HG02610 (cell line): ENCODE measurements at regions not wholly inside any gene's neighbourhood (a gene's known extent, or its start where the extent isn't known, plus 50 kb on each side); places are given as distances from the start of the nearest gene placed in this dataset.
"Not testable (repeated sequence)": the region's sequence is repeated elsewhere in the genome, so short reads cannot be mapped to it uniquely, and the experiment has no call there.

Experiments
- ATAC-seq: cut with Tn5 transposase; IDR thresholded peaks from one replicate; pipeline ENCODE4 v1.9.1; 2021; ENCODE audit warnings: mild to moderate bottlenecking, moderate library complexity; ENCODE audit not compliant: unreplicated experiment

- ATAC-seq: no peak
Observed at GRCh38 chr5:86129009-86129408, 488.7 kb upstream of the COX7C start.

GRCh38 chr5:86137297-86137696 is 480.4 kb upstream of the COX7C start:
- ATAC-seq: no peak

GRCh38 chr5:86143837-86144236 is 473.9 kb upstream of the COX7C start:
- no peak for ATAC-seq

- ATAC-seq: no peak
Observed at GRCh38 chr5:86152988-86153560, 464.7 kb upstream of the COX7C start.

GRCh38 chr5:86155796-86156195 is 461.9 kb upstream of the COX7C start:
- ATAC-seq: no peak

GRCh38 chr5:86170194-86170593 is 447.5 kb upstream of the COX7C start:
- ATAC-seq: no peak

GRCh38 chr5:86175224-86175623 is 442.5 kb upstream of the COX7C start:
- peak; percentile 97 for ATAC-seq

GRCh38 chr5:86199287-86199686 is 418.5 kb upstream of the COX7C start:
- ATAC-seq: no peak

- ATAC-seq: no peak
Observed at GRCh38 chr5:86228147-86228546, 389.6 kb upstream of the COX7C start.

- ATAC-seq: no peak
Observed at GRCh38 chr5:86232246-86232645, 385.5 kb upstream of the COX7C start.

- ATAC-seq: no peak
Observed at GRCh38 chr5:86244153-86244552, 373.6 kb upstream of the COX7C start.

GRCh38 chr5:86257871-86258270 is 359.9 kb upstream of the COX7C start:
- ATAC-seq: no peak

- ATAC-seq: not testable (repeated sequence)
Observed at GRCh38 chr5:86284400-86285190, 333.1 kb upstream of the COX7C start.

GRCh38 chr5:86287437-86287836 is 330.3 kb upstream of the COX7C start:
- ATAC-seq: not testable (repeated sequence)

- not testable (repeated sequence) for ATAC-seq
Observed at GRCh38 chr5:86289786-86290185, 328.0 kb upstream of the COX7C start.

GRCh38 chr5:86292811-86293210 is 324.9 kb upstream of the COX7C start:
- not testable (repeated sequence) for ATAC-seq

GRCh38 chr5:86302643-86303042 is 315.1 kb upstream of the COX7C start:
- ATAC-seq: not testable (repeated sequence)

GRCh38 chr5:86305050-86305449 is 312.7 kb upstream of the COX7C start:
- ATAC-seq: peak; percentile 77

- no peak for ATAC-seq
Observed at GRCh38 chr5:86314951-86315350, 302.8 kb upstream of the COX7C start.

- ATAC-seq: no peak
Observed at GRCh38 chr5:86320266-86320665, 297.5 kb upstream of the COX7C start.

GRCh38 chr5:86329318-86329717 is 288.4 kb upstream of the COX7C start:
- no peak for ATAC-seq

- ATAC-seq: no peak
Observed at GRCh38 chr5:86330736-86331135, 287.0 kb upstream of the COX7C start.

GRCh38 chr5:86332851-86333250 is 284.9 kb upstream of the COX7C start:
- no peak for ATAC-seq
